HG03460 (cell line): ENCODE measurements at regions not wholly inside any gene's neighbourhood (a gene's known extent, or its start where the extent isn't known, plus 50 kb on each side); places are given as distances from the start of the nearest gene placed in this dataset.

Experiments used
- ATAC-seq: cut with Tn5 transposase; IDR thresholded peaks from one replicate; pipeline ENCODE4 v1.9.1; 2021; ENCODE audit not compliant: unreplicated experiment

GRCh38 chr14:71588576-71589215, 343.5 kb upstream of the RGS6 start:
- ATAC-seq = no peak

- no peak for ATAC-seq
Measured at GRCh38 chr14:71589609-71590008, 342.6 kb upstream of the RGS6 start.

- no peak for ATAC-seq
Measured at GRCh38 chr14:71590131-71590530, 342.1 kb upstream of the RGS6 start.

GRCh38 chr14:71591231-71591630, 341.0 kb upstream of the RGS6 start:
- ATAC-seq = no peak

- ATAC-seq = no peak
Measured at GRCh38 chr14:71591929-71592328, 340.3 kb upstream of the RGS6 start.

- ATAC-seq = no peak
Measured at GRCh38 chr14:71592361-71592760, 339.9 kb upstream of the RGS6 start.

- no peak for ATAC-seq
Measured at GRCh38 chr14:71593966-71594365, 338.3 kb upstream of the RGS6 start.

- ATAC-seq = no peak
Measured at GRCh38 chr14:71594821-71595220, 337.4 kb upstream of the RGS6 start.

GRCh38 chr14:71595441-71595840, 336.8 kb upstream of the RGS6 start:
- ATAC-seq = no peak

GRCh38 chr14:71597287-71597920, 334.8 kb upstream of the RGS6 start:
- peak; percentile 9 for ATAC-seq

- peak; percentile 79 for ATAC-seq
Measured at GRCh38 chr14:71597955-71598660, 334.1 kb upstream of the RGS6 start.

- ATAC-seq = no peak
Measured at GRCh38 chr14:71600309-71600708, 331.9 kb upstream of the RGS6 start.

GRCh38 chr14:71602524-71602923, 329.7 kb upstream of the RGS6 start:
- no peak for ATAC-seq

GRCh38 chr14:71604231-71604630, 328.0 kb upstream of the RGS6 start:
- no peak for ATAC-seq

GRCh38 chr14:71606064-71606463, 326.2 kb upstream of the RGS6 start:
- ATAC-seq = no peak

- no peak for ATAC-seq
Measured at GRCh38 chr14:71606575-71606974, 325.7 kb upstream of the RGS6 start.

- ATAC-seq = no peak
Measured at GRCh38 chr14:71607056-71607455, 325.2 kb upstream of the RGS6 start.

- no peak for ATAC-seq
Measured at GRCh38 chr14:71610149-71610548, 322.1 kb upstream of the RGS6 start.

- ATAC-seq = no peak
Measured at GRCh38 chr14:71610797-71611196, 321.4 kb upstream of the RGS6 start.

GRCh38 chr14:71613168-71613567, 319.1 kb upstream of the RGS6 start:
- ATAC-seq = no peak

GRCh38 chr14:71616013-71616412, 316.2 kb upstream of the RGS6 start:
- ATAC-seq = no peak

- no peak for ATAC-seq
Measured at GRCh38 chr14:71618047-71618446, 314.2 kb upstream of the RGS6 start.
